ENCODE measurements at regions not wholly inside any gene's neighbourhood (a gene's known extent, or its start where the extent isn't known, plus 50 kb on each side); places are given as distances from the start of the nearest gene placed in this dataset.

DNA sequence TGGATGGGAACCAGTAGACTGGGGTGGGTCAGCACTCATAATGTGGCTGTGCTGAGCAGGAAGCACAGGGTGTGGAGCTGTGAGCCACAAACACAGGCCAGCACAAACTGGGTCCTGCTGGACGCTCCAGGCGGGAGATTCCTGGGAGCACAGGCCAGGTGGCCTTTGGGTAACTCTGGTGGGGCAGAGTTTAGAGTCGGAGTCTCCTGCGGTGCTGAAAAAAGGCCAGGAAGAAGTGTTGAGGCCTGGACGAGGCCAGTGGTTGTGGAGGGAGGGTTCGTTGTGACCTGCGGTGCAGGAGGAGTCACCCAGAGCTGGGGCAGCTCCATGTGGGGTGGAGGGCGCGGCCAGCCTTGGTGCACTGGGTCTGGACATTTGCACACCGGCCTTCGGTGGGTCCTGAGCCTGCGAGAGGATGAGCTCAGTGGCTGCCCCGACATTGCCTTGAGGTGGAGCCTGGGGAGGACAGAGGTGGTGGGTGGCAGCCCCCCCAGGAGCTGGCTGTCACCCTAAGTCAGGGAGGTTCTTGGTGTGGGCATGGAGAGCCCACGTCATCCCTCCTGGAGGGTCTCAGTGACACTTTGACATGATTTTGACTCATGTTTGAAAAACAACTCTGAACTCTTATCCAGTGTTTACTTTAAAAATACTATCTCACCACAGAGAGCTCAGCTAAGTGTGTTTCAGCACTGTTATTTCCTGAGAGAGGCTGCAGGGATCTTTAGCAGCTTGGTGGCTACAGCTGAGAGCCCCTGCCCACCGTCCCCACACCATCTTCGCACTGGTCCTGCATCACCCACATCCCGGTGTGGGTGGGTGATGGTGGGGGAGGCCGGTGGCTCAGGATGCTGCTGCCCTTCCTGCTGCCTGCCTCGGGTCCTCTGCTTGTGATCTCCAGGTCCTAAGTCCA, 98.7 kb downstream of the NPIPB11 start:
- TF ChIP-seq, protein P1, sequence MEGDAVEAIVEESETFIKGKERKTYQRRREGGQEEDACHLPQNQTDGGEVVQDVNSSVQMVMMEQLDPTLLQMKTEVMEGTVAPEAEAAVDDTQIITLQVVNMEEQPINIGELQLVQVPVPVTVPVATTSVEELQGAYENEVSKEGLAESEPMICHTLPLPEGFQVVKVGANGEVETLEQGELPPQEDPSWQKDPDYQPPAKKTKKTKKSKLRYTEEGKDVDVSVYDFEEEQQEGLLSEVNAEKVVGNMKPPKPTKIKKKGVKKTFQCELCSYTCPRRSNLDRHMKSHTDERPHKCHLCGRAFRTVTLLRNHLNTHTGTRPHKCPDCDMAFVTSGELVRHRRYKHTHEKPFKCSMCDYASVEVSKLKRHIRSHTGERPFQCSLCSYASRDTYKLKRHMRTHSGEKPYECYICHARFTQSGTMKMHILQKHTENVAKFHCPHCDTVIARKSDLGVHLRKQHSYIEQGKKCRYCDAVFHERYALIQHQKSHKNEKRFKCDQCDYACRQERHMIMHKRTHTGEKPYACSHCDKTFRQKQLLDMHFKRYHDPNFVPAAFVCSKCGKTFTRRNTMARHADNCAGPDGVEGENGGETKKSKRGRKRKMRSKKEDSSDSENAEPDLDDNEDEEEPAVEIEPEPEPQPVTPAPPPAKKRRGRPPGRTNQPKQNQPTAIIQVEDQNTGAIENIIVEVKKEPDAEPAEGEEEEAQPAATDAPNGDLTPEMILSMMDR (IDR thresholded peaks at IDR 0.05), result no peak
- TF ChIP-seq EZH2 (IDR thresholded peaks at IDR 0.05), result no peak
- TF ChIP-seq EZH2phosphoT487 (IDR thresholded peaks at IDR 0.05), result no peak
